HEK293T (cell line): ENCODE measurements at regions not wholly inside any gene's neighbourhood (a gene's known extent, or its start where the extent isn't known, plus 50 kb on each side); places are given as distances from the start of the nearest gene placed in this dataset.

Experiments used
- ARNT ChIP-seq: fragments of 450-650 bp; IDR thresholded peaks from 2 replicates; pipeline ENCODE4 v1.6.1; 2017; ENCODE audit warnings: mild to moderate bottlenecking
- BHLHE40 ChIP-seq: fragments of 450-650 bp; IDR thresholded peaks from 2 replicates; pipeline ENCODE4 v1.6.1; 2016; ENCODE audit warnings: mild to moderate bottlenecking, moderate library complexity, borderline replicate concordance
- CTBP1 ChIP-seq: fragments of 450-650 bp; IDR thresholded peaks from 2 replicates; pipeline ENCODE4 v1.6.1; 2016; ENCODE audit warnings: borderline replicate concordance
- ELF4 ChIP-seq: fragments of 450-650 bp; IDR thresholded peaks from 2 replicates; pipeline ENCODE4 v1.6.1; 2017; ENCODE audit warnings: antibody characterized with exemption
- FOXA1 ChIP-seq: fragments of 450-650 bp; IDR thresholded peaks from 2 replicates; pipeline ENCODE4 v1.6.1; 2016; ENCODE audit warnings: mild to moderate bottlenecking
- FOXK2 ChIP-seq: fragments of 450-650 bp; IDR thresholded peaks from 2 replicates; pipeline ENCODE4 v1.6.1; 2016; ENCODE audit warnings: mild to moderate bottlenecking
- FOXM1 ChIP-seq: fragments of 450-650 bp; IDR thresholded peaks from 2 replicates; pipeline ENCODE4 v1.6.1; 2017; ENCODE audit warnings: mild to moderate bottlenecking, borderline replicate concordance
- HDGF ChIP-seq: fragments of 450-650 bp; IDR thresholded peaks from 2 replicates; pipeline ENCODE4 v1.6.1; 2017; ENCODE audit warnings: antibody characterized with exemption, borderline replicate concordance
- L3MBTL2 ChIP-seq: fragments of 450-650 bp; conservative IDR thresholded peaks from 2 replicates; pipeline ENCODE4 v1.6.1; 2016; ENCODE audit warnings: mild to moderate bottlenecking
- NFRKB ChIP-seq: fragments of 450-650 bp; IDR thresholded peaks from 2 replicates; pipeline ENCODE4 v1.6.1; 2016; ENCODE audit warnings: mild to moderate bottlenecking, moderate library complexity
- SP1 ChIP-seq: fragments of 450-650 bp; IDR thresholded peaks from 2 replicates; pipeline ENCODE4 v1.6.1; 2017
- SUZ12 ChIP-seq: fragments of 450-650 bp; IDR thresholded peaks from 2 replicates; pipeline ENCODE4 v1.6.1; 2016; ENCODE audit warnings: mild to moderate bottlenecking
- TARDBP ChIP-seq: fragments of 450-650 bp; IDR thresholded peaks from 2 replicates; pipeline ENCODE4 v1.6.1; 2016
- TF ChIP-seq, protein P1 (sequence below): fragments of 450-650 bp; IDR thresholded peaks from 2 replicates; pipeline ENCODE4 v1.6.1; 2016

DNA sequence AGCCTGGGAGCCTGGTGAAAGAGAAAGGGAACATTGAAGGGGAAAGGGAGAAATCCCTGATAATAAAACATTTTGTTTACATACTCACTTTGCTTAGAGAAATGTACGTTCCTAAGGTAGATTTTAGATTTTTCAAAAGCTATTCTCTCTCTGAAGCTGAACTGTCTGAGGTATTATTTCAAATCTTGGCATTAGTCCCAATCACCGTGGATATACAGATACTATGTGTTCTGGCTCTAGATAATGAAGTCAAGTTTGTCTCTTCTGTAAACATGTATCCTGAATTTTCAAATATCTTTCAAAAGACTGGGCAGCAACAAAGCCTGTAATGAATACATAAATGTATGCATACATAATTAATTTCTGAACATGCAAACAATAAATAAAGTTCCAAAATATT, 1104.2 kb upstream of the FAM98A start:
- TF ChIP-seq L3MBTL2 (no peak), BHLHE40 (no peak), SUZ12 (no peak), ARNT (no peak), TARDBP (no peak), SP1 (no peak), NFRKB (no peak), FOXM1 (no peak), CTBP1 (no peak), HDGF (no peak), ELF4 (no peak), FOXA1 (no peak), FOXK2 (no peak)
- TF ChIP-seq, protein P1, sequence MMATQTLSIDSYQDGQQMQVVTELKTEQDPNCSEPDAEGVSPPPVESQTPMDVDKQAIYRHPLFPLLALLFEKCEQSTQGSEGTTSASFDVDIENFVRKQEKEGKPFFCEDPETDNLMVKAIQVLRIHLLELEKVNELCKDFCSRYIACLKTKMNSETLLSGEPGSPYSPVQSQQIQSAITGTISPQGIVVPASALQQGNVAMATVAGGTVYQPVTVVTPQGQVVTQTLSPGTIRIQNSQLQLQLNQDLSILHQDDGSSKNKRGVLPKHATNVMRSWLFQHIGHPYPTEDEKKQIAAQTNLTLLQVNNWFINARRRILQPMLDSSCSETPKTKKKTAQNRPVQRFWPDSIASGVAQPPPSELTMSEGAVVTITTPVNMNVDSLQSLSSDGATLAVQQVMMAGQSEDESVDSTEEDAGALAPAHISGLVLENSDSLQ = no peak
